Esophagus squamous epithelium (tissue), 5 donors: ENCODE measurements at regions not wholly inside any gene's neighbourhood (a gene's known extent, or its start where the extent isn't known, plus 50 kb on each side); places are given as distances from the start of the nearest gene placed in this dataset.

Experiments
- DNase-seq: peaks from one replicate; lab custom pipeline; 2025; lab: John Stamatoyannopoulos, UW
- H3K27ac ChIP-seq, 4 donors: fragments of 200-600 bp; sonication (generic); one replicate each; pipeline ENCODE4 v1.5.1; 2016 to 2019; ENCODE audit warnings: mild to moderate bottlenecking in 1 of 4
- H3K27me3 ChIP-seq, 4 donors: fragments of 200-600 bp; sonication (generic); 1 replicate in 3 of 4; 2 replicates in 1 of 4; pipeline versions ENCODE4 v1.5.1 to v1.6.0; 2017 to 2021; ENCODE audit warnings: antibody characterized with exemption in 1 of 4
- H3K36me3 ChIP-seq, 3 donors: fragments of 200-600 bp; sonication (generic); one replicate each; pipeline ENCODE4 v1.5.1; 2016 to 2019
- H3K4me1 ChIP-seq, 3 donors: fragments of 200-600 bp; sonication (generic); one replicate each; pipeline ENCODE4 v1.5.1; 2017 to 2019
- H3K4me3 ChIP-seq, 4 donors: fragments of 200-600 bp; sonication (generic); 1 replicate in 3 of 4; 2 replicates in 1 of 4; pipeline ENCODE4 v1.5.1; 2016 to 2019; ENCODE audit warnings: mild to moderate bottlenecking in 2 of 4, moderate library complexity in 1 of 4
- H3K9me3 ChIP-seq, 3 donors: fragments of 200-600 bp; sonication (generic); one replicate each; pipeline ENCODE4 v1.5.1; 2016 to 2019
- POLR2A ChIP-seq, 4 donors: fragments of 450-650 bp; IDR thresholded peaks; one replicate each; pipeline ENCODE4 v1.6.1; 2017; ENCODE audit warnings: antibody characterized with exemption in 4 of 4, mild to moderate bottlenecking in 4 of 4, moderate library complexity in 3 of 4
- WGBS, 2 donors: methylation state at CpG; one replicate each; pipeline ENCODE4 v1.1.5; 2018; 5-methylcytosine and 5-hydroxymethylcytosine counted together
- intact Hi-C: fragments of 100-400 bp; cut with DNase I; formaldehyde crosslinking; loops from one replicate; pipeline ENCODE4 v1.15.0; 2022
- TF ChIP-seq, protein P1 (sequence below), 6 experiments: fragments of 450-650 bp in 4 of 6; fragments of 200-600 bp in 2 of 6; sonication (generic) in 2 of 6; IDR thresholded peaks; one replicate each; pipeline ENCODE4 v1.5.1; 2016 to 2019; ENCODE audit warnings: antibody characterized with exemption in 6 of 6, mild to moderate bottlenecking in 4 of 6, moderate library complexity in 4 of 6
- donor health status: DM: yes; HTN: yes; CAD: no.

DNA sequence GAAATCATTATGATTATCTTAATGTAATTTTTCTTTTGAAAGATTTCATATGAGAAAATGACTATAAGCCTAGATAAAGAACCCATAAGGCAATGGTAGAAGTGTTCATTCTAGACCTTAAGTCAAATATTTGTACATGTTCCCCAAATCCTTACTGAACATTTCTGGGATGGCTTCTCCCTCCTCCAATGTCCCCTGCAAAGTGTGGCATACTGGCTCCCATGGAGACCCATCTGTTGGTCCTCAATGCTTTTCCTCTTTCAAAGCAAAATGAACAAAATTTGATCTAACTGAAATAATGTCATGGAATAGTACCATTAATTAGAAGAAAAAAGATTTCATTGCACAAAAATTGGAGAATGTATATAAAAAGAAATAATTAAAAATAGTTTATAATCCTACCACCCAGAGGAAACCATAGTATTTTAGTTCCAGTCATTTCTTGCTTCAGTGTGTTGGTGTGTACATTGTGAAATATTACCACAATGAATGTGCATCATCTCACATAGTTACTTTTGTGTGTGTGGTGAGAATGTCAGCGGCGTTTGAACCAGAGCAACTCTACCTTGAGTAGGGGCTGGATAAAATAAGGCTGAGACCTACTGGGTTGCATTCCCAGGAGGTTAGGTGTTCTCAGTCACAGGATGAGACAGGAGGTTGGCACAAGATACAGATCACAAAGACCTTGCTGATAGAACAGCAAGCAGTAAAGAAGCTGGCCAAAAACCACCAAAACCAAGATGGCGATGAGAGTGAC lies 181.3 kb downstream of the UXS1 start:
- 54 to 85% methylated on average over 3 of the region's 3 CpGs for WGBS, 2 donors
- Histone ChIP-seq H3K4me3 (no peak overlapping the region), H3K27ac (no peak overlapping the region), H3K27me3 (no peaks in the 10 kb centered on the region), H3K9me3 (peaks cover 0 to 3% (median 0%) of the 10 kb centered on the region in 3 donors), H3K4me1 (no peaks in the 10 kb centered on the region), H3K36me3 (no peaks in the 10 kb centered on the region)
- intact Hi-C loops = no loop called here
- no peak for TF ChIP-seq POLR2A (IDR thresholded peaks at IDR 0.05)
- TF ChIP-seq, protein P1, sequence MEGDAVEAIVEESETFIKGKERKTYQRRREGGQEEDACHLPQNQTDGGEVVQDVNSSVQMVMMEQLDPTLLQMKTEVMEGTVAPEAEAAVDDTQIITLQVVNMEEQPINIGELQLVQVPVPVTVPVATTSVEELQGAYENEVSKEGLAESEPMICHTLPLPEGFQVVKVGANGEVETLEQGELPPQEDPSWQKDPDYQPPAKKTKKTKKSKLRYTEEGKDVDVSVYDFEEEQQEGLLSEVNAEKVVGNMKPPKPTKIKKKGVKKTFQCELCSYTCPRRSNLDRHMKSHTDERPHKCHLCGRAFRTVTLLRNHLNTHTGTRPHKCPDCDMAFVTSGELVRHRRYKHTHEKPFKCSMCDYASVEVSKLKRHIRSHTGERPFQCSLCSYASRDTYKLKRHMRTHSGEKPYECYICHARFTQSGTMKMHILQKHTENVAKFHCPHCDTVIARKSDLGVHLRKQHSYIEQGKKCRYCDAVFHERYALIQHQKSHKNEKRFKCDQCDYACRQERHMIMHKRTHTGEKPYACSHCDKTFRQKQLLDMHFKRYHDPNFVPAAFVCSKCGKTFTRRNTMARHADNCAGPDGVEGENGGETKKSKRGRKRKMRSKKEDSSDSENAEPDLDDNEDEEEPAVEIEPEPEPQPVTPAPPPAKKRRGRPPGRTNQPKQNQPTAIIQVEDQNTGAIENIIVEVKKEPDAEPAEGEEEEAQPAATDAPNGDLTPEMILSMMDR (IDR thresholded peaks at IDR 0.05) = no peak
- no peak for DNase-seq

DNA sequence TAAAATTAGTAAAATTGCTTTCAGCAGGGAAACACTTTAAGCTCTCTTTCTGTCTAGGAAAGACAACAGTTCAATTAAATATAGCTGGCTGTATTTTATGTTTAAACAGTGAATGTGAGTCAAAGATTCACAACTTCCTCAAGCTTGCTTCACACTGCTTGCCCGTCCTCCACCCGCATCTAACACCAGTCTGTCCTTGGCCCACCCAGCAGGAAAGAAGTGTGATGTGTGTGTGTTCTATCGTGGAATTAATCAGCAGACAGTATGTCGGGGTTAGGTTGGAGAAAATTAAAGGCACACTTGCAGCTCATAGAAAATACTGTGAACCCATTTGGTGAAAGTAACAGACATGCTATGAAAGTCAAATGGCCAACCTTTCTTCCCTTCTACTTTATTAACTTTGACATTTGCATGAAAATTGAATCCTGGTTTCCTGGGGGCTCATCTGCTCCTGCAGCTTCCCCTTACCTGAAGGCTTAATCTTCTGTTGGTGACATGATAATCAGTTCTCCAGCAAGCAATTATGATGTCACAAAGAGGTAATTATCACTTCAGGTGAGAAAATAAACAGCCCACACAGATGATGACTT lies 182.0 kb downstream of the UXS1 start:
- 72 to 76% methylated on average over 4 of the region's 4 CpGs for WGBS, 2 donors
- H3K27ac ChIP-seq = no peak overlapping the region
- no peak overlapping the region for H3K4me3 ChIP-seq
- no peak for DNase-seq
- H3K4me1 ChIP-seq = no peaks in the 10 kb centered on the region
- H3K36me3 ChIP-seq = no peaks in the 10 kb centered on the region
- no peaks in the 10 kb centered on the region for H3K27me3 ChIP-seq
- TF ChIP-seq POLR2A (IDR thresholded peaks at IDR 0.05) = no peak
- TF ChIP-seq, protein P1 (IDR thresholded peaks at IDR 0.05) = no peak
- peaks cover 0 to 10% (median 0%) of the 10 kb centered on the region in 3 donors for H3K9me3 ChIP-seq
- intact Hi-C loops = no loop called here

DNA sequence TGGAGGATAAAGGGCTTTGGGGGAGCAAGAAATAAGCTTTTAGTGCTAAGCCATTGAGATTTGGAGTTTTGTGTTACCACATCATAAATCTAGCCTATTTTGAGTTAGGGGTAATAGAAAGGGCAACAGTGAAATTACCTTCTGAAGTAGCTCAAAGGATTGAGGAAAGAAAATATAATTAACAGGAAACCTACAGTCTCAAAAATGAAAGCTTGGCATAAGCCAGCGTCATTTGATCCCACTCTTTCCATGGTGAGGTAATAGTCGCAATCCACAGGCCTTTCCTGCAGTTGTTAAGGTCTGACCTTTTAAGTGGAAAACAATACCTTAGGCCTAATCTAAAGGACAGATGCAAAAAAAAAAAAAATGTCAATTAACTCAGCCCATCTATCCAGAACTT lies 182.7 kb downstream of the UXS1 start:
- peaks cover 0 to 13% (median 0%) of the 10 kb centered on the region in 3 donors for H3K9me3 ChIP-seq
- intact Hi-C loops = no loop called here
- H3K36me3 ChIP-seq = no peaks in the 10 kb centered on the region
- TF ChIP-seq, protein P1 (IDR thresholded peaks at IDR 0.05) = no peak
- no peak for TF ChIP-seq POLR2A (IDR thresholded peaks at IDR 0.05)
- H3K4me3 ChIP-seq = no peak overlapping the region
- no peaks in the 10 kb centered on the region for H3K27me3 ChIP-seq
- DNase-seq = no peak
- no peak overlapping the region for H3K27ac ChIP-seq
- H3K4me1 ChIP-seq = no peaks in the 10 kb centered on the region
- 85 to 98% methylated on average over 2 of the region's 2 CpGs for WGBS, 2 donors

- Histone ChIP-seq H3K4me1 (no peaks in the 10 kb centered on the region), H3K4me3 (no peak overlapping the region), H3K27ac (peak overlapping the region in 1 of 4 donors; percentile 22), H3K36me3 (no peaks in the 10 kb centered on the region), H3K27me3 (no peaks in the 10 kb centered on the region), H3K9me3 (peaks cover 0 to 13% (median 0%) of the 10 kb centered on the region in 3 donors)
- 74 to 89% methylated on average over 5 of the region's 6 CpGs for WGBS, 2 donors
- TF ChIP-seq, protein P1 (IDR thresholded peaks at IDR 0.05) = no peak
- intact Hi-C loops = no loop called here
- no peak for DNase-seq
These were observed 183.2 kb downstream of the UXS1 start for GRCh38 chr2:106010818-106011355.

- DNase-seq = no peak
- no peak overlapping the region for H3K27ac ChIP-seq
- no peaks in the 10 kb centered on the region for H3K4me1 ChIP-seq
- intact Hi-C loops = no loop called here
- WGBS, 2 donors = 75 to 100% methylated on average over 1 of the region's 1 CpG
- H3K27me3 ChIP-seq = no peaks in the 10 kb centered on the region
- no peaks in the 10 kb centered on the region for H3K36me3 ChIP-seq
- TF ChIP-seq, protein P1 (IDR thresholded peaks at IDR 0.05) = no peak
- no peak for TF ChIP-seq POLR2A (IDR thresholded peaks at IDR 0.05)
- H3K4me3 ChIP-seq = no peak overlapping the region
- H3K9me3 ChIP-seq = peaks cover 0 to 29% (median 0%) of the 10 kb centered on the region in 3 donors
These were observed 185.0 kb downstream of the UXS1 start for GRCh38 chr2:106009096-106009495.
